GM21529 (cell line): ENCODE measurements at regions not wholly inside any gene's neighbourhood (a gene's known extent, or its start where the extent isn't known, plus 50 kb on each side); places are given as distances from the start of the nearest gene placed in this dataset.

Experiments
- ATAC-seq: cut with Tn5 transposase; IDR thresholded peaks from one replicate; pipeline ENCODE4 v1.9.1; 2021; ENCODE audit not compliant: unreplicated experiment

DNA sequence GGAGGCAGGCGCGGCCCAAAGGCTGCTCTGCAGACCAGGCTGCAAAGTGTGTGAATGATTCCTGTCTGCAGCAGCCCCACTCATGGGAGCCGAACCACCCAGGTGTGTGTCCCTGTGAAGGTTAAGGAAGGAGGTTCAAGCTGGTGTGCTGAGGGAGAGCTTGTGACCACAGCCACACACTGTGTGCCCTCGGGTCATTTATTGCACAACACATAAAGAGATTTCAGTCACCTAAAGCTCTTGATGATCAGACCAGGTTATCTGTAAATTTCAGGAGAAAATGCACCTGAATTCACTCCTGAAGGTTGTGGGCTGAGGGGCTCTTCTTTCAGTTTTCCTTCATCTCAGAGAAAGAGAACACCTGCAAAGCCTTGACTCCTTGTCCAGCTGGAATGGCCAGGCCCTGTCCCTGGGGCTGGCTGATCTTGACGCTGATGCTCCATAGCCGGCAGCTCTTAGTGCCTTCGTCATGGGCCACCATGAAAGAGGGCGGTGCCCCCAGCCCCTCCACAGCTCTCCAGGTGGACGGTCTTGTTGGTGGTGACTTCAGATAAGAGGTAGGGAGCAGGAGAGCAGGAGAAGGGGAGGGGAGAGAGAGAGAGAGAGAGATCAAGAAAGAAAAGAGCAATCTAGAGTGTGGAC lies 110.8 kb upstream of the C1QTNF9B start:
- ATAC-seq: no peak

DNA sequence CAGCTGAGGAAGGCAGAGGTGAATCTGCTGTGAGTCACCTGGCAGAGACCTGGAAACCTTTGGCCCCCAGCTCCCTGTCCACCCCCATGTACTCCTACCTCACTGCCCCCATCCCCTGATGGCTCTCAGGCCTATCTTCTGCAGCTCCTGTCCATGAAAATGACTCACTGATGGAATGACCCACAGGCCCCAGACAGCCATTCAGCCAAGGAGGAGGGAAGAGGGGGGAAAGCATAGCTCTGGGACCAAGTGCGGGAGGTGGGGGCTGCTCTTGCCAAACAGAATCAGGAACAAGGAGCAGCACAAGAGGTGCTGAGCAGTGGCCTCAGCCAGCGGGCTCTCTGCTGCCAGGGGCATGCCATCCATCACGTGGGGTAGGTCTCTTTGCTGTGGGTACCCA lies 111.4 kb upstream of the C1QTNF9B start:
- ATAC-seq: no peak

DNA sequence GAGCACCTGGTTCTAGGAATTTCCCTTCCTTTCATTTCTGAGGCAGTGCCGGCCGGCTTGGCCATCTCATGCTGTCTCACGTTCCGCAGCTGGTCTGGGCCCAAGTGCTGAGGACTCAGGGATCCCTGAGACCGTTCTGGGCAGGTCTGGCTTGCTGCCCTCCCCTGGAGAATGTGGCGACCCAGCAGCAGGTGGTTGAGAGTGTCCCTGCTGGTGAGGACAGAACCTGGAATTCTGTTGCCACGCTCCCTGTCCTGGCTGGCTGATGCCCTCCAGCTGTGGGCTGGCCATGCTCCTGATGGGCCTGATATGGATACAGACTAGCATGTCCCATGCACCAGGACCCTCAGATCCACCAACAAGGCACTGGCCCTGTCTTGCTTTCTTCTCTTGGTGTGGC lies 114.0 kb upstream of the C1QTNF9B start:
- no peak for ATAC-seq

DNA sequence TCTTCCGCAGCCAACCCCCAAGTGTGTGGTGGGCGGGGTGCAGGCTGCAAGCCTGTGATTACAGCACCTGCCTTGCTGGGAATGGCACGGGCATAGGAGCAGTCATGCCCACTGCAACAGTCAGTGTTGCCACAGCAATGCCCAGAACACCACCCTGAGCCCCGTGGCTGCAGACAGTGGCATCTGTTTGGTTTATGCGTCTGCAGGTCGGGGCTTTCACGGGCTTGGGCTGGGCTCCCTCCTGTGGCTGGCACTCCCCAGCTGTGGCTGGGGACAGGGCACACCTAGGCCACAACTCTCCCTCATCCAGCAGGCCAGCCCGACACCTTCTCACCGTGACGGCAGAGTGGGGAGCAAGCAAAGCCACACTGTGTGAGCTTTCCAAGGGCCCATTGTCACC lies 115.3 kb upstream of the C1QTNF9B start:
- ATAC-seq: no peak

DNA sequence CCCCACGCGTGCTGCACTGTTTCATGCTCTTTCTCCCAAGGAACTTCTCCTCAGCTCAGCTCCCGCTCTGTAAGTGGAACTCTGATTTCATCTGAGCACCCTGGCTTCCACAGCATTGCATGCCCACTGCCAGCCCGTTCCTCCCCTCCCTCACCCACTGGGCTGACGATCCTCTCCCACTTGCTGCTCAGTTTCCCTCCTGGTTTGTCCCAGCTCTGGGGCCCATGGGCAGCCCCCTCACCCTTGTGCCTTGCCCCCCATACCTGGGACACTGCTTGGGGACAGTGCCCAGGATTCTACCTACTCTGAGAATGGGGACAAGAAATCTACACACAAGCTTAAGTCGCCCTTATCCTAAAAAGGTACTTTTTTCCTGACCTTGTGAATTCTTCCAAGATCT lies 115.9 kb upstream of the C1QTNF9B start:
- ATAC-seq: no peak

DNA sequence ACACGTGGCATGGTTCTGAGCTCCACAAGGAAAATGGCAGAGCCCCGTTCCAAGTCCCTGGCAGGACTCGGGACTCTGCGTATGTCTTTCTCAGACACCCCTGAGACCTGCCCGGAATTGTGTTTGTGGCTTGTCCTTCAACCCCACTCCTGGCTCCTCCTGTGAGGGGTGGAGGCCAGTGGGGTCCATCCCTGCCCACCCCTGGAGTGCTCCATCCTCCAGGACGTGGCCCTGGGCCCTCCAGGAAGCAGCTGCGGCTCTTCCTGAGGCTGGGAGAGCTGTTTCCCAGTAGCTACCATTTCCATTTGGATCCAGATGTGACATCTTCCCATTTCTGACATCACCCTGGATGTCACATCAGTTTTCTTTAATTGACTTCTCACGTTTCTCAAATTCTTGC lies 118.7 kb upstream of the C1QTNF9B start:
- ATAC-seq: no peak

DNA sequence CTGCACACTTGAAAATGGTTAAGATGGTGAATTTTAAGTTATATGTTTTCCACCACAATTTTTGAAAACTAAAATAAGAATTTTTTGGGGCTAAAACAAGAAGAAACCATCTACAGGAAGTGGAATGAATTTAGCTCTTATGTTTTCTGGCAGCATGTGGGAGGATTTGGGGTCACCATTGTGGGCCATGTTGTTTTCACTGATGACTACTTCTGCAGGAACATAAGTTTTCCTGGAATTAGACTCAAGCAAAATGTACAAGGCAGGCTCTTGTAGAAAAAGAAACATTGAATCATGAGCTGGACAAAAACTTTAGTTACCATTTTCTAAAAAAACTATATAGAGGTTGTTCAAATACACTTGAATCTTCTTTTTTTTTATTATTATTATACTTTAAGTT lies 125.3 kb upstream of the C1QTNF9B start:
- ATAC-seq: no peak

DNA sequence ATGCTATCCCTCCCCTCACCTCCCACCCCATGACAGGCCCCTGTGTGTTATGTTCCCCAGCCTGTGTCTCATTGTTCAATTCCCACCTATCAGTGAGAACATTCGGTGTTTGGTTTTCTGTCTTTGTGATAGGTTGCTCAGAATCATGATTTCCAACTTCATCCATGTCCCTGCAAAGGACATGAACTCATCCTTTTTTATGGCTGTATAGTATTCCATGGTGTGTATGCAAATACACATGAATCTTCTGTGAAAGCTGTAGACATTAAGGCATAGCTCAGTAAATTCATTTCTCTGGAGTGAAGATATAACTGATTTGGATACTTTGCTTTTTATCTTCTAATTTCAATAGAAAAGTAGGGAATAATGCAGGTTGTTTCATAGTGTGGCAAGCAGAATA lies 125.8 kb upstream of the C1QTNF9B start:
- no peak for ATAC-seq

DNA sequence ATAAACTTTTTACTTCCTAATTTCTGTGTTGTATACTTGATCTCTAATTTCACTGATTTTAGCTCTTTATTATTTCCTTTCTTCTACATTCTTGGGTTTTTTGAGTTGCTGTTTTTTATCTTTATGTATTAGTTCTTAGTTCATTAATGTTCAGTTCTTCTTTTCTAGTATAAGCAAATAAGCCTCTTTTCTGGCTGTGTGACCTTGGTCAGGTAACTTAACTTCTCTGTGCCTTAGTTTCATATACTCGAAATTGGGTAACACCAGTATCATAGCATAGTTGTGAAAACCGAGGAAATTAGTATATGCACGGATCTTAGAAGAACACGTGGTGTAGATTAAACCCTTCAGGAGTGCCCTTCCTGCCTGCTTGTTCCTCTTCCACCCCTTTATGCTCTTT lies 130.2 kb upstream of the C1QTNF9B start:
- no peak for ATAC-seq

DNA sequence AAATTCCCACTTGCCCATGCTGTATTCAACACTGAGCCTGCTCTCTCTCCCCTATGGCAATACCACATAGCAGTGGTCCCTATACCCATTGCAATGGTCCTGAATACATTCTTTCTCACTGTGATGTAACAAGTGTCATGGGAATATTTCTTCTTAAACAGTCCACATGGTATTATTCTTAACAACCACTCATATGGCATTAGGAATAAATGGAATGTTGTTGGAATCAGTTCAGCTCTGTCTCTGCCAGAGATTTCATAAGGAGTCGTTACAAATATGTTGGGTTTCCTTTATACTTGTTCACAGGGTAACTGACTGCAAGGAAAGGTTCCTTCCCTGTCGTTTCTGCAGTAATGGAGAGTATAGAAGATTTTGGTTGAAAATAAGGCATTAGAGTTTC lies 128.3 kb upstream of the SPATA13 start:
- ATAC-seq: no peak

DNA sequence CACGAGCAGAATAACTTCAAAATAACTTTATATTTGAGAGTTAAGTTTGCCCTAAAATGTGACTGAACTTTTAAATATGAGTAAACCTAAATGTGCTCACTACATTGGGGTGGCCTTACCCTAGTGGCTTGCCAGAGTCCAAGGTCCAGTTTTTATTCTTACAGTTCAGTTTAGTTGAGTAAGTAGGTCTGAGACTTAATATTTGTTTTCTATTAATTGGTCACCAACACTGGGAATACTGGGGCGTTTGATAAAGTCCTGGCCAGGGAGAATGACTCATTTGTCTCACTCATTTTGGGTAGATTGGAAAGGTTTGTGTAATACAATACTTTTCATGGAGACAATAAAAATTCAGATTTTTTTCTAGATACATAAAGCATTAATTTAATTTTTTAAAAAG lies 127.8 kb upstream of the SPATA13 start:
- ATAC-seq: no peak

DNA sequence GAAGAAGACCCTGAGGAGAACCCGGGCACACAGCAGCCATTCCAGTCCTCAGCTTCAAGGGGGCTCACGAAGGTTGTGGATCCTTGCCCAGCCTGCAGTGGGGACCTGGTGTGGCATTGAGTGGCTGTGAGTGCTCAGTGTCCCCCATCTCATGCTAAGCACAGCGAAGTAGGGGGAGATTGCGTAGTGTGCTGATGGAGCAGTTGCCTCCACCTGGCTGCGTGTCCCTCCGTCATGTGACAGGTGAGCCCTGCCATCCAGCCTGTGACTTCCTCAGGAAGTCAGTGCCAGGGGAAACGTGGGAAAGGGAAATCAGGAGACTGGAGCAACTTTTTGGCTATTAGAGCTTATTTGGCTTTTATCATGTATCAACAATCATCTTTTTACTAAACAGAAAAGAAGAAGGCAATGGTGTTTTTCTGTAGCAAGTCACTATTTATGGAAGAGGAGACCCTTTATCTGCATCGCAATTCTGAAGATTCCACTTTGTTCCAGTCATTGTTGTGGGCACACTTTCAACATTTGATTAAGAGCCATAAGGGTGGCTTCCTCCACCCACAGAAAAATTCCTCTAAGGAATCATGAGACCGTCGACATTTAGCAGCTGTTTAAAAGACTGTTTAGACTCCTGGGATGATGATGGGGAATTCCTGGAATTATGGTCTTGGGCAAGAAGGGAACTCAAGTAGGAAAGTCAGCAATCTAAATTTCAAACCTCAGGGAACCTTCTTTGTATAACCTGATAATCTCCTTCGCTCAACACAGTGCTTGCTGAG lies 126.8 kb upstream of the SPATA13 start:
- ATAC-seq: no peak

DNA sequence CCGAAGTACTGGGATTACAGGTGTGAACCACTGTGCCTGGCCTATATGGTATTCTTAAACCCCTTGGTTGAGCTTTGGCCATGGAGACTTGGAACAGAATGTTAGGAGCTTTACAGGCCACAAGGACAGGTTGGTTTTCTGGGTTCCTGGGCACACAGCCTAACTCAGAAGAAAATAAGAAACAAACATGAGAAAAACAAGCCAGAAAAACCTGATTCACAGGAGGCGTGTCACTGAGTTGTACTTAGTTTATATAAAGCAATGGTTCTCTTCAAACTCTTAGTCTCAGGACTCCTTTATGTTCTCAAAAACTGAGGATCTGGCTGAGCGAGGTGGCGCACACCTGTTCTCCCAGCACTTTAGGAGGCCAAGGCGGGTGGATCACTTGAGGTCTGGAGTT lies 125.1 kb upstream of the SPATA13 start:
- no peak for ATAC-seq

DNA sequence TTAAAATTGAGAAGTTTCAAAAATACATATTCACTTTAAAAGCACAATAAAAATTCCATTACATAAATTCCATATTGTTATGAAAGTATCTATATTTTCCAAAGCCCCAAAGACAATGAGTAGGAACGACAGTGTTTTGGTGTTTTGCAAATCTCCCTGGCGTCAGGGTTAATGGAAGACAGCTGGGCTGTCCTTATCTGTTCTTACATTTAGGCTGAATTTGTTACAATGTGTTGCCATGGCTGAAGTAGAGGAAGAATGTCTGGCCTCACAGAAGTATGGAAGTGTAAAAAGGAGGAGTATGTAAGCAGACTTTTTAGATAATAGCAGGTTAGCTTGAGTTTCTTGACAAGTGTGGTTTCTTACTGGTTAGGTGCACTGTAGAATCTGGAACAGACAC lies 124.4 kb upstream of the SPATA13 start:
- no peak for ATAC-seq

DNA sequence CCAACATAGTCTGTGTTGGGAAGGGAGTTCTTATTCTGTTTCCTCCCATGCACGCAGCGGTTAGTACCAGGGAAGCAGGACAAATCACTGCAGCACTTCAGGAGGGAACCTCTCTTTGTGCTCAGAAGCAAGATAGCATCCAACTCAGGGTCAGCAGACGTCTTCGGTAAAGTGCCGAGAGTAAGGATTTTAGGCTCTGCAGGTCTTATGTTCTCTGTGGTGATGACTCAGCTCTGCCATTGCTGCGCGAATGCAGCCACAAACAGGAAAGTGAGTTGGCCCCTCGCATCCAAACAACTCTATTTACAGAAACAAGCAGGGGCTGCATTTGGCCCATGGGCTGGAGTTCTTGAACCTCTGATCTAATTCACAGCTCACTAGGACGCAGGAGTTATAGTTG lies 122.1 kb upstream of the SPATA13 start:
- no peak for ATAC-seq

DNA sequence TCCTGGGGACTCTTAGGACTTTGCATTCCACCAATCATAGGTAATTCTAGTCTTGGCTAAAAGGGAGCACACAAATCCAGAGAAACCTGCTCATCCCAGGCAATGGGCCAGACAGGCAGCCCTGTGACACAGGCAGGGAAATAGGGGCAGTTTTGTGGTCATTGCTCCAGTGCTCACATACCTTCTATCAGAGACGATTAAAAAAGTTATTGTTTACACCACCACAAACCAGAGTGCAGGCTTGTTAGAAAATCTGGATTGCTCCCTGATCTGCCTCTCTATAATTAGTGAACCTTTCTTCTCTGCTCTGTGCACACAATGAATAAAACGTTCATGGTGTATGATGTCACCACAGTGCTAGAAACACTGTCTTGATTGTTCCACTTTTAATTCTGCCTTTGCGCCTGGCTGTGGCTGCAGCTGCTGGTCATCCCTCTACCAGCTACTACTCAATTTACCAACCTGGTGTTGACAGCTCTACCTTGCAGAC lies 121.6 kb upstream of the SPATA13 start:
- ATAC-seq: no peak

DNA sequence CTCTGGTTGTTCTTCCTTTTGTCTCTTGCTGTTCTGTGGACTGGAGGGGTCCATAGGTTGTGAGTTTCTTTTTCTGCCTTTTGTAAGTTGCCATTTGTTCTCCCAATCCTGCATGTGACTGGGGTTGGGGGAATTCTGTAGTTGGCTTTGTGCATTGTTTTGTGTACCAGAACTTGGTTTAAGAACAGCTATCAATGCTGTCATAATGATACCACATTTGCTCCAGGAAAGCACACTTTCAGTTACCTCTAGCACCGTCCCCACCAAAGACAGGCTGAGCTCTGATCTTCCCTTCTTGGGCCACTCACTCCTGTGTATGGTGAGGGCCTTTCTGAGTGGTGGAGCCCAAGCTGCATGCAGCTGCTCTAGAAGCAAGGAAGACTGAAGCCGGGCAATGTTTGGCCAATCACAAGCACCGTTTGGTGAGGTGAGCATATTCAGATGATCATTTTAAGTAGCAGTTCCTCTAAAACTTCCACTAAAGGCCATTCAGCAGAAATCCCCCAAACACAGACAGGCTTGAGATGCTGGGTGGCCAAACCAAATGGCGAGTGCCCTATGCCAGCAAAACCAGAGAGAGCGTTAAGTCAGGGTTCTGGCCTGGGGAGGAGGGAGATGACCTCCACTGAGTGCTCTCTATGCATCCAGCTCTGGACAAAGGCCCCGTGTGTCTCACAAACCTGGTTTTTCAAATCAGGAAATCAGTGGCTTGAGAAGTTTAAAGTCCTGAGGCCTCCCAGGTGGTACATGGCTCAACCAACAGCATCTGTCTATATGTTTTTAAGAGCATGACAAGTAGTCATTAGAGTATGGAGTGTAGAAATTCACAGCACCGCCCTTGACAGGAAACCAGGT lies 120.7 kb upstream of the SPATA13 start:
- ATAC-seq: peak; percentile 83

DNA sequence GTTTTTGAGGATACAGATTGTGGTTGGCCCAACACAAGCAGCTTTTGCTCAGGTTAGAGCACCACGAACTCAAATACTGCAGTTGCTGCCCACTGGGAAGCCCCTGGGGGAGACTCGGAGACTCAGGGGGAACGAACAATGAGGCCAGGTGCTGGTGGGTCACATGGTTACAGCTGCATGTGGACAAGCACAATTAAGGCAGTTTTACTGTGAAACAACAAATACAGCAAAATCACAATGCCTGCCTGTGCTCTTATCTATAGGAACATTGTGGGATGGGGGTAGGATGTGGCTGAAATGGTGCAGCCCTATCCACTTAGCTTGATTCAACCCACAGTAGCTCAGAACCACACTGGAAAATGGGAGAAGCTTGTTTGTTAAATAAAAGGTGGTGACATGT lies 119.7 kb upstream of the SPATA13 start:
- no peak for ATAC-seq

DNA sequence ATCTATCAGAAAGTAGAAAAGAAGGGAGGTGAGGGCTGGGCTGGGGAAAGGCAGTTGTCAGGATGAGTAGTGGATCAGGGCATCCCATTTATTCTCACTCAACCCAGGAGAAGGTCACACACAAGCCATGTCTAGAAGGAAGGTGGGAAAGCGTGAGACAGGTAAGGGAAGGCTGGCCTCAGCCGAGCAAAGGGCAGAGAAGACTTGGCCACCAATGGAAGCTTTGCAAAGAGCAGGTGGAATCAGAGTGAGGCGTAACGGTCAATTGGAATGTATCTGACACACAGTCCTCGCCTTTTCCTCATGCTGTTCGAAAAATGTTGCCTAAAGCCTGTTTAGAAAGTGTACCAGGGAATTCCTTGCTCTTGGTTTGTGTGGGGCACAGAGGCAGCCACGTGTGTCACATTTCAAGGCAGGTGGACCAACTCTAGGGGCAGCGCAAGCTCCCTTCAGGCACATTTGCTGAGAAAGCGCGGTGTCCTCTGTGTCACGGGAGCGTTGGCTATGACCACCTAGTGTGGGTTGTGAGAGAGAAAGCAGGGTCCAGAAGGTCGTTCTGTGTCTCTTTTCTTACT lies 118.8 kb upstream of the SPATA13 start:
- no peak for ATAC-seq

DNA sequence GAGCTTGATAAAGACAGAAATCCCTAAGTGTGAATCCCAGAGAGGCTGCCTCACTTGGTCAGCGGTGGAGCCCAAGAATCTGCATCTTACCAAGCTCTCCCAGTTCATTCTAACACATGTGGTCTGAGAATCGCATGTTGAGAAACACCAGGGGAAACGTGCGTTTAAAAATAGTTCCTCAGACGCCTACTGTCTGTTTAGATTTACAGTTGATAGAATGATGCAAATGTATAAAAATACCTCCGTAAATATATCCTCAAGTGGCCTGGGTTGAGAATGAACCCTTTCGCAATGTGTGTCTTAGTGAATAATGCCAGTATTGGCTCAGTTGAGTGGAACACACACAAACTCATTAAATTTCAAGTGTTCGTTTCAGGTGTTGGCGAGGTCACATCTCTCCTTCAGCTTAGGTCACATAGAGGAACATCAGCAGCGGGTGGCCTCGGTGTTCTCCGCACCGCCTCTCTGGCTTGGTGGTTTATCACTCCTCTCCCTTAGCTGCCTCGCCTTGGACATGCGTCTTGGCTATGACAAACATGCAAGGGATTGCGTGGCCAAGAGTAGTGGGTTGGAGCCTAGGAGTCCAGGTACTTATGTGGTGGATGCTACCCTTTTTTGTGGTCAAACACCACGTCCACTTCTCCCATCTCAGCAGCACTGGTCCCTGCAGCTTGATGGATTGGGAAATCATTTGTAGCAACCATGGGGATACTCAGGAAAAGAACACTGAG lies 117.6 kb upstream of the SPATA13 start:
- no peak for ATAC-seq
